SK-N-SH (cell line): ENCODE measurements at regions not wholly inside any gene's neighbourhood (a gene's known extent, or its start where the extent isn't known, plus 50 kb on each side); places are given as distances from the start of the nearest gene placed in this dataset.
"Not testable (repeated sequence)": the region's sequence is repeated elsewhere in the genome, so short reads cannot be mapped to it uniquely, and the experiment has no call there.

Source experiments
- CTCF ChIA-PET: fragments of 300-600, 350-600 bp; formaldehyde crosslinking; extraction: SDS; loops from one replicate; lab custom pipeline; 2021; lab: Yijun Ruan, JAX
- POLR2A ChIA-PET: fragments of 350-600 bp; sonication (Branson Sonifier 250); formaldehyde crosslinking; extraction: SDS; loops from one replicate; lab custom pipeline; 2020; ENCODE audit warnings: antibody characterized with exemption, inconsistent platforms; lab: Yijun Ruan, JAX
- DNase-seq: peaks from one replicate; pipeline ENCODE4 v3.0.0; 2012
- H2AFZ ChIP-seq: fragments of 200-600 bp; sonication (generic); 2 replicates; pipeline ENCODE4 v1.8.1; 2016; ENCODE audit warnings: antibody characterized with exemption, mild to moderate bottlenecking, low read depth
- H3F3A ChIP-seq: fragments of 200-600 bp; sonication (generic); replicated peaks from 2 replicates; pipeline ENCODE3; 2016; ENCODE audit warnings: antibody characterized with exemption, mild to moderate bottlenecking; ENCODE audit not compliant: insufficient read depth
- H3K27ac ChIP-seq, 2 experiments: fragments of 200-500 bp in 1 of 2; fragments of 200-600 bp in 1 of 2; sonication (Bioruptor generic) in 1 of 2; sonication (generic), shearing (Covaris generic) in 1 of 2; 2 replicates each; pipeline versions ENCODE4 v1.5.1 to v1.6.1; 2014 to 2016; ENCODE audit warnings: low read depth in 2 of 2, inconsistent platforms in 1 of 2, low read length in 1 of 2, mild to moderate bottlenecking in 1 of 2, mixed read lengths in 1 of 2
- H3K27me3 ChIP-seq: fragments of 200-600 bp; sonication (generic), shearing (Covaris generic); 2 replicates; pipeline ENCODE4 v1.6.1; 2016; ENCODE audit warnings: mixed run types; ENCODE audit not compliant: insufficient read depth
- H3K36me3 ChIP-seq, 2 experiments: fragments of 200-500 bp in 1 of 2; fragments of 200-600 bp in 1 of 2; sonication (Bioruptor generic) in 1 of 2; sonication (generic) in 1 of 2; replicated peaks in 1 of 2; 2 replicates each; pipeline versions ENCODE3 to v1.5.1; 2014 to 2016; ENCODE audit warnings: low read length in 1 of 2, mild to moderate bottlenecking in 1 of 2; ENCODE audit not compliant: insufficient read depth in 2 of 2, control insufficient read depth in 1 of 2
- H3K4me1 ChIP-seq, 2 experiments: fragments of 200-500 bp in 1 of 2; fragments of 200-600 bp in 1 of 2; sonication (Bioruptor generic) in 1 of 2; sonication (generic), shearing (Covaris generic) in 1 of 2; 2 replicates each; pipeline versions ENCODE4 v1.5.1 to v1.6.1; 2014 to 2016; ENCODE audit warnings: low read depth in 1 of 2, low read length in 1 of 2, mixed run types in 1 of 2; ENCODE audit not compliant: insufficient read depth in 2 of 2, control insufficient read depth in 1 of 2
- H3K4me2 ChIP-seq: fragments of 200-600 bp; sonication (generic), shearing (Covaris generic); 2 replicates; pipeline ENCODE4 v1.6.1; 2017; ENCODE audit warnings: mixed run types
- H3K4me3 ChIP-seq, 2 experiments: fragments of 200-500 bp in 1 of 2; fragments of 200-600 bp in 1 of 2; sonication (Bioruptor generic) in 1 of 2; sonication (generic), shearing (Covaris generic) in 1 of 2; 2 replicates each; pipeline versions ENCODE4 v1.5.1 to v1.8.1; 2014 to 2016; ENCODE audit warnings: low read depth in 2 of 2, inconsistent platforms in 1 of 2, low read length in 1 of 2, mild to moderate bottlenecking in 1 of 2, mixed read lengths in 1 of 2, moderate library complexity in 1 of 2
- H3K79me2 ChIP-seq: fragments of 200-600 bp; sonication (generic); 2 replicates; pipeline ENCODE4 v1.8.1; 2017; ENCODE audit warnings: mild to moderate bottlenecking; ENCODE audit not compliant: insufficient read depth
- H3K9ac ChIP-seq: fragments of 200-600 bp; sonication (generic); 2 replicates; pipeline ENCODE4 v1.6.1; 2017; ENCODE audit warnings: mixed run types
- H3K9me2 ChIP-seq: fragments of 200-600 bp; sonication (generic); 2 replicates; pipeline ENCODE4 v1.6.1; 2017; ENCODE audit warnings: mixed run types
- H3K9me3 ChIP-seq: fragments of 200-600 bp; sonication (generic); 2 replicates; pipeline ENCODE4 v1.6.1; 2017; ENCODE audit warnings: mixed run types, mild to moderate bottlenecking, moderate library complexity
- H4K20me1 ChIP-seq: fragments of 200-600 bp; sonication (generic); 2 replicates; pipeline ENCODE4 v1.6.1; 2017; ENCODE audit warnings: mild to moderate bottlenecking, mixed run types; ENCODE audit not compliant: insufficient read depth
- CHD2 ChIP-seq: fragments of 150-350 bp; IDR thresholded peaks from 2 replicates; pipeline ENCODE4 v1.6.1; 2018; ENCODE audit warnings: low read length; ENCODE audit not compliant: partially characterized antibody
- CTCF ChIP-seq: fragments of 200-600 bp; sonication (generic); IDR thresholded peaks from 2 replicates; pipeline ENCODE4 v1.6.1; 2017; ENCODE audit warnings: antibody characterized with exemption, mild to moderate bottlenecking, moderate library complexity
- ELF1 ChIP-seq: IDR thresholded peaks from 2 replicates; pipeline ENCODE4 v1.4.0; 2012
- EP300 ChIP-seq, 2 experiments: IDR thresholded peaks; 2 replicates each; pipeline versions ENCODE4 v1.4.0 to v1.6.1; 2012; ENCODE audit warnings: borderline replicate concordance in 1 of 2, low read depth in 1 of 2, low read length in 1 of 2
- FOSL2 ChIP-seq: IDR thresholded peaks from 2 replicates; pipeline ENCODE4 v1.4.0; 2012; ENCODE audit warnings: low read depth, mild to moderate bottlenecking, moderate library complexity, borderline replicate concordance
- GABPA ChIP-seq: IDR thresholded peaks from 2 replicates; pipeline ENCODE4 v1.4.0; 2012; ENCODE audit warnings: low read depth, mild to moderate bottlenecking
- IRF3 ChIP-seq: fragments of 150-350 bp; IDR thresholded peaks from 2 replicates; pipeline ENCODE4 v1.6.1; 2016; ENCODE audit warnings: mild to moderate bottlenecking, low read depth, low read length
- JUND ChIP-seq: IDR thresholded peaks from 2 replicates; pipeline ENCODE4 v1.4.0; 2012
- MAX ChIP-seq: IDR thresholded peaks from 2 replicates; pipeline ENCODE4 v1.4.0; 2012; ENCODE audit warnings: low read depth
- MXI1 ChIP-seq: IDR thresholded peaks from 2 replicates; pipeline ENCODE4 v1.6.1; 2012; ENCODE audit warnings: mild to moderate bottlenecking, low read depth, low read length, improper control_type of control experiment
- NFIC ChIP-seq: IDR thresholded peaks from 2 replicates; pipeline ENCODE4 v1.4.0; 2012; ENCODE audit warnings: borderline replicate concordance
- NRF1 ChIP-seq: IDR thresholded peaks from 2 replicates; pipeline ENCODE4 v1.6.1; 2012; ENCODE audit warnings: low read depth, mild to moderate bottlenecking, low read length
- PBX3 ChIP-seq: IDR thresholded peaks from 2 replicates; pipeline ENCODE4; 2012
- POLR2AphosphoS5 ChIP-seq: IDR thresholded peaks from 2 replicates; pipeline ENCODE4 v1.6.1; 2012; ENCODE audit warnings: low read depth, low read length
- RCOR1 ChIP-seq: fragments of 150-350 bp; IDR thresholded peaks from 2 replicates; pipeline ENCODE4 v1.6.1; 2017; ENCODE audit warnings: antibody characterized with exemption, low read length
- RFX5 ChIP-seq: IDR thresholded peaks from 2 replicates; pipeline ENCODE4 v1.6.1; 2012; ENCODE audit warnings: mild to moderate bottlenecking, improper control_type of control experiment, low read length
- RXRA ChIP-seq: IDR thresholded peaks from 2 replicates; pipeline ENCODE4 v1.4.0; 2012; ENCODE audit warnings: low read depth, mild to moderate bottlenecking, borderline replicate concordance
- SMC3 ChIP-seq: IDR thresholded peaks from 2 replicates; pipeline ENCODE4 v1.6.1; 2012; ENCODE audit warnings: low read depth, low read length, improper control_type of control experiment
- USF1 ChIP-seq: IDR thresholded peaks from 2 replicates; pipeline ENCODE4 v1.4.0; 2012; ENCODE audit warnings: low read depth, borderline replicate concordance
- YY1 ChIP-seq: IDR thresholded peaks from 2 replicates; pipeline ENCODE4 v1.4.0; 2012; ENCODE audit warnings: low read depth, mild to moderate bottlenecking
- WGBS: methylation state at CpG from one replicate; pipeline ENCODE4 v1.1.6; 2017; ENCODE audit warnings: low lambda C conversion rate; 5-methylcytosine and 5-hydroxymethylcytosine counted together

- no peak for DNase-seq
- Histone ChIP-seq H3K9me2 (no peaks in the 10 kb centered on the region), H3K79me2 (no peaks in the 10 kb centered on the region), H2AFZ (no peak overlapping the region), H3K9me3 (no peaks in the 10 kb centered on the region), H3K4me1 (no peaks in the 10 kb centered on the region; a peak in 1 of 4 replicates), H3K27me3 (no peaks in the 10 kb centered on the region), H3K9ac (no peak overlapping the region), H3F3A (no peaks in the 10 kb centered on the region), H3K36me3 (no peaks in the 10 kb centered on the region), H3K4me3 (no peak overlapping the region)
- ChIA-PET POLR2A (no interaction called here), CTCF (no interaction called here)
- TF ChIP-seq IRF3 (no peak), NFIC (no peak), POLR2AphosphoS5 (no peak), SMC3 (no peak), MXI1 (no peak), RXRA (no peak), ELF1 (no peak), USF1 (no peak), FOSL2 (no peak), YY1 (no peak), CTCF (no peak), NRF1 (no peak), GABPA (no peak), JUND (no peak), CHD2 (no peak), RCOR1 (no peak), RFX5 (no peak), EP300 (IDR thresholded peaks at IDR 0.05; ENCODE audit: borderline replicate concordance in 1 of 2, low read depth in 1 of 2, low read length in 1 of 2) (no peak), MAX (no peak), PBX3 (no peak)
- TF ChIP-seq, all 33 proteins: peak for 0
- no peaks in the 10 kb centered on the region for H4K20me1 ChIP-seq
- H3K27ac ChIP-seq = no peak overlapping the region
- no peak overlapping the region for H3K4me2 ChIP-seq
- WGBS = 0% methylated on average over 1 of the region's 1 CpG
Observed at GRCh38 chr22:47495110-47495509, 732.7 kb downstream of the TBC1D22A start.

- H3K36me3 ChIP-seq, CTCF ChIA-PET, H3K9ac ChIP-seq, H3F3A ChIP-seq, POLR2A ChIA-PET, H3K4me2 ChIP-seq, H2AFZ ChIP-seq, H4K20me1 ChIP-seq, H3K9me2 ChIP-seq, H3K79me2 ChIP-seq, H3K4me3 ChIP-seq, H3K27me3 ChIP-seq, H3K27ac ChIP-seq, H3K4me1 ChIP-seq, DNase-seq, H3K9me3 ChIP-seq: not testable (repeated sequence)
- no CpG with 5 or more reads among the region's 24 CpGs for WGBS
Observed at GRCh38 chr22:47488131-47488530, 725.7 kb downstream of the TBC1D22A start.
